NB4 (cell line): ENCODE measurements at regions not wholly inside any gene's neighbourhood (a gene's known extent, or its start where the extent isn't known, plus 50 kb on each side); places are given as distances from the start of the nearest gene placed in this dataset.

Source experiments
- DNase-seq: peaks from one replicate; pipeline ENCODE4 v3.0.0; 2010; ENCODE audit warnings: low read depth
- H3K4me3 ChIP-seq: one replicate; pipeline ENCODE4 v1.5.1; 2011; ENCODE audit warnings: mild to moderate bottlenecking, low read depth, low read length, moderate library complexity
- CTCF ChIP-seq: IDR thresholded peaks from one replicate; pipeline ENCODE4 v1.5.1; 2012; ENCODE audit warnings: low read depth, low read length
- MAX ChIP-seq: IDR thresholded peaks from 2 replicates; pipeline ENCODE4 v1.6.1; 2011; ENCODE audit warnings: low read depth, low read length
- MYC ChIP-seq: IDR thresholded peaks from 2 replicates; pipeline ENCODE4 v1.6.1; 2011; ENCODE audit warnings: low read depth, low read length
- POLR2A ChIP-seq: IDR thresholded peaks from 2 replicates; pipeline ENCODE4 v1.6.1; 2011; ENCODE audit warnings: mild to moderate bottlenecking; ENCODE audit not compliant: insufficient read length; ENCODE audit errors: extremely low read depth

- TF ChIP-seq MAX (no peak), CTCF (no peak), MYC (no peak), POLR2A (no peak)
- DNase-seq = no peak
- no peak overlapping the region for H3K4me3 ChIP-seq
These were observed 492.3 kb downstream of the DIPK2A start for GRCh38 chr3:144463911-144464310.

- TF ChIP-seq CTCF = no peak
- no peak for TF ChIP-seq MAX
- TF ChIP-seq POLR2A = no peak
- no peak for TF ChIP-seq MYC
- no peak for DNase-seq
These were observed 494.5 kb downstream of the DIPK2A start for GRCh38 chr3:144466114-144466513.

GRCh38 chr3:144466540-144466939, 494.9 kb downstream of the DIPK2A start:
- TF ChIP-seq CTCF (no peak), MYC (no peak), POLR2A (no peak), MAX (no peak)
- no peak overlapping the region for H3K4me3 ChIP-seq
- DNase-seq = no peak

More at GRCh38 chr3:144466114-144466513, 494.5 kb downstream of the DIPK2A start:
- H3K4me3 ChIP-seq = no peak overlapping the region

- TF ChIP-seq POLR2A (no peak), MYC (no peak), MAX (no peak), CTCF (no peak)
- DNase-seq = no peak
- H3K4me3 ChIP-seq = no peak overlapping the region
These were observed 499.0 kb downstream of the DIPK2A start for GRCh38 chr3:144470666-144471065.

- no peak for DNase-seq
- H3K4me3 ChIP-seq = no peak overlapping the region
These were observed 506.0 kb downstream of the DIPK2A start for GRCh38 chr3:144477593-144477992.

More at GRCh38 chr3:144477593-144477992, 506.0 kb downstream of the DIPK2A start:
- TF ChIP-seq CTCF = no peak
- no peak for TF ChIP-seq MYC
- TF ChIP-seq MAX = no peak
- no peak for TF ChIP-seq POLR2A
